ENCODE measurements at regions not wholly inside any gene's neighbourhood (a gene's known extent, or its start where the extent isn't known, plus 50 kb on each side); places are given as distances from the start of the nearest gene placed in this dataset.

DNA sequence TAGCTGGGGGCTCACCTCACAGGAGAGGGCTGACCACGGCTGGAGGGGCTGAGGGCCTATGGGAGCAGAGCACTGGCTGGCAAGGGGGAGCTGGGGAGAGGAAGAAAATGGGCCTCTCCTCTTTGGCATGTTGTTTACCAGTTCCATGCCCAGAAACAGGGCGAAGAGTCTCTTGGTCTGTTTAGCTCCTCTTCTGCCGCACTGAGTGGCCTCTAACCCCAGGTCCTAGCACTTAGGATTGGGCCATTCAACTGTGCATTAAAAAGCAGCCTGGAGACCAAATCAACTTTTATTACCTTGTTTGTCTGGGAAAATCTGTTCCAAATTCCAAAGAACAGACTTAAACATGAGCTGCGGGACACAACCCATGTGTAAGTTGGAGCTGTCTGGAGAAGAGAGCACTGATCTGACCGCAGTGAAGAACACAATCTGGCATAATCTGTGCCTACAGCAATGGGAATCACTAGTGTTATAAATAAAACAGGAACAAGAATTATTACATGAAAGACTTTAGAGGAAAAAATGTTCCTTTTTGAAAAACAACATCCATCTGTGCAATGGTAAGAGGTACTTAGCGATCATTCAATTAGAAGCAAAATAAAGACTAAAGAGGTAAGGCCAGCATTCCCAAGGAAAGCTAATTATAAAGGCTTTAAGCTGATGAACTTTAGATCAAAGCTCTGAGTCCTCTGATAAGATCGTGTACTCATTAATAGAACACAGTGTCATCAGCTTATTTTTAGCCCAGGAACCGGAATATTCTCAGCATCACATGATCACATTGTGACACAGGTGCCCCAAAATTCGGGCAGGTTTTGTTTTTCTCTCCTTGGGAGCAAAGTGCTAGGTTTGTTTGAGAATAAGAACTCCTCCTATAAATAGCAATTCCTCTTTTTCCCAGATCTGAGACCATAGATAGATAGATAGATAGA is 243.2 kb downstream of the COL4A1 start:
- H3K27me3 ChIP-seq: no peaks in the 10 kb centered on the region
- H3K4me3 ChIP-seq: no peak overlapping the region
- intact Hi-C loops (cut with DNase I; ENCODE audit: low total_unique reads): no loop called here
- 77 to 81% methylated on average over 9 of the region's 9 CpGs for WGBS, 2 donors
- no peaks in the 10 kb centered on the region for H3K9me3 ChIP-seq
- H3K36me3 ChIP-seq (ENCODE audit: low read depth, missing control alignments): no peaks in the 10 kb centered on the region
- DNase-seq: no peak
- no peak overlapping the region for H3K27ac ChIP-seq
- no peak for TF ChIP-seq POLR2A (IDR thresholded peaks at IDR 0.05)
- TF ChIP-seq, protein P1, sequence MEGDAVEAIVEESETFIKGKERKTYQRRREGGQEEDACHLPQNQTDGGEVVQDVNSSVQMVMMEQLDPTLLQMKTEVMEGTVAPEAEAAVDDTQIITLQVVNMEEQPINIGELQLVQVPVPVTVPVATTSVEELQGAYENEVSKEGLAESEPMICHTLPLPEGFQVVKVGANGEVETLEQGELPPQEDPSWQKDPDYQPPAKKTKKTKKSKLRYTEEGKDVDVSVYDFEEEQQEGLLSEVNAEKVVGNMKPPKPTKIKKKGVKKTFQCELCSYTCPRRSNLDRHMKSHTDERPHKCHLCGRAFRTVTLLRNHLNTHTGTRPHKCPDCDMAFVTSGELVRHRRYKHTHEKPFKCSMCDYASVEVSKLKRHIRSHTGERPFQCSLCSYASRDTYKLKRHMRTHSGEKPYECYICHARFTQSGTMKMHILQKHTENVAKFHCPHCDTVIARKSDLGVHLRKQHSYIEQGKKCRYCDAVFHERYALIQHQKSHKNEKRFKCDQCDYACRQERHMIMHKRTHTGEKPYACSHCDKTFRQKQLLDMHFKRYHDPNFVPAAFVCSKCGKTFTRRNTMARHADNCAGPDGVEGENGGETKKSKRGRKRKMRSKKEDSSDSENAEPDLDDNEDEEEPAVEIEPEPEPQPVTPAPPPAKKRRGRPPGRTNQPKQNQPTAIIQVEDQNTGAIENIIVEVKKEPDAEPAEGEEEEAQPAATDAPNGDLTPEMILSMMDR (IDR thresholded peaks at IDR 0.05): no peak
- H3K4me1 ChIP-seq: no peaks in the 10 kb centered on the region

DNA sequence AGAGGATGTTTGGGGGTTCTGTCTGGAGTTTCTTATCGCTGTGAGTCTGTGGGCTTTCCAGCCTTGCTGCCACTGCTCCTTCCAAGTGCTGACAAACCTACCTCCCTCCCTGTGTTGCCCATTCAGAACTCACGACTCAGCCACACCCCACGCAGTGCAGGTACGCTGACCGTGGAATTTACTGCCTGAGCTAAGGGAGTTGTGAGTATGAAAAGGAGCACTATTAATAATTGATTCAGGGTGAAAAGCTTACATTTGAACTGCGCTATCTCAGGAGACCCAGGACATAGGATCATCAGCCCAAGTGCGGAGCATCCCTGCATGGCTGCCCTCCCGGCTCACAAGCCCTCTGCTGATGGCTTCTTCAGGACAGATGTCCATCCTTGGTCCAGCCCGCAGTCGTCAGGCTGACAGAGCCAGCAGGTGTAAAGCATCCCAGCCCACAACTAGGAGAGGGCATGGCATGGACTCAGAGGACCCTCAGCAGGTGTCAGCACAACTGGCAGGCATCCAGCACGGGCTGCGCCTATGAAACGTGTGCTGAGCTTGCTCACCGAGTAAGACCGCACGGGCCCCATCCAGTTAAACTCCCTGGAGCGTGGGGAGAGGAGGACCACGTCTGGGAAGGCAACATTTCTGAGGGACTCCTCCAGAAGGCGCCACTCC is 244.0 kb downstream of the COL4A1 start:
- Histone ChIP-seq H3K4me3 (no peak overlapping the region), H3K27ac (no peak overlapping the region), H3K9me3 (no peaks in the 10 kb centered on the region), H3K4me1 (no peaks in the 10 kb centered on the region), H3K27me3 (no peaks in the 10 kb centered on the region), H3K36me3 (ENCODE audit: low read depth, missing control alignments) (no peaks in the 10 kb centered on the region)
- intact Hi-C loops (cut with DNase I; ENCODE audit: low total_unique reads): no loop called here
- DNase-seq: no peak
- no peak for TF ChIP-seq POLR2A (IDR thresholded peaks at IDR 0.05)
- TF ChIP-seq, protein P1 (IDR thresholded peaks at IDR 0.05): no peak
- WGBS, 2 donors: 87 to 89% methylated on average over 11 to 19 of the region's 19 CpGs

DNA sequence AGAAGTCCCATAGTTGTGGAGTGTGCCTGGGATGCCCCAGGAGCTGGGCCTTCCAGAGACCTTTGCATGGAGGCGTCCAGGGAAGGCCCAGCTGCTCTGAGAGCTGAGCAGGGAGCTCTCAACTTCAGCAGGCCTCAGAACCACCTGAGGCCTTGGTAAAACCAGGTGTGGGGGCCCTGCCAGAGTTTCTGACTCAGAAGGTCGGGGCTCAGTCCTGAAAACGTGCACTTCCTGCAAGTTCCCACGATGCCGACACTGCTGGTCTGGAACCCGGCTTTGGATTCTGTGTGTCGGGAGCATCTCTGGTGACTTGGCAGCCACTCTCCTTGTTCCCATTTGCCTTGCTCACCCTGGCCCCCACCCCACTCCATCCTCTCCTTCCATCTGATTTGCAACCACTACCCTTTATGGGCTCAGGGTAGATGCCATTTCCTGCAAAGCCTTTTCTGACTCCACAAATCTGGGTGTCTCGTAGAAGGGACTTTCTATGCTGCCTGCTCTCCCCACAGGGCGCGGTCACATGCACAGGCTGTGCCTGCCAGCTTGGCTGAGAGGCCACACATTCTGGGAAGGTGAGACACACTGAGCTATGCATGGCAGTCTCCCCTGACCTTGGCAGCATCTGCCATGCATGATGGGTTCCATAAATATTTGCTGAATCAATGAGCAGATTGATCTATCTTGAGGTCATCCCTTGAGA is 244.7 kb downstream of the COL4A1 start:
- H3K27me3 ChIP-seq: no peaks in the 10 kb centered on the region
- TF ChIP-seq POLR2A (IDR thresholded peaks at IDR 0.05): no peak
- TF ChIP-seq, protein P1 (IDR thresholded peaks at IDR 0.05): no peak

GRCh38 chr13:110061270-110061669 is 245.7 kb downstream of the COL4A1 start:
- Histone ChIP-seq H3K27ac (no peak overlapping the region), H3K36me3 (ENCODE audit: low read depth, missing control alignments) (no peaks in the 10 kb centered on the region), H3K4me1 (no peaks in the 10 kb centered on the region), H3K9me3 (no peaks in the 10 kb centered on the region), H3K4me3 (no peak overlapping the region), H3K27me3 (no peaks in the 10 kb centered on the region)
- intact Hi-C loops (cut with DNase I; ENCODE audit: low total_unique reads): no loop called here
- no peak for TF ChIP-seq POLR2A (IDR thresholded peaks at IDR 0.05)
- TF ChIP-seq, protein P1 (IDR thresholded peaks at IDR 0.05): no peak
- 89 to 92% methylated on average over 4 of the region's 4 CpGs for WGBS, 2 donors
- DNase-seq: no peak

More for the DNA sequence above, 244.7 kb downstream of the COL4A1 start:
- Histone ChIP-seq H3K4me1 (no peaks in the 10 kb centered on the region), H3K9me3 (no peaks in the 10 kb centered on the region), H3K27ac (no peak overlapping the region), H3K36me3 (ENCODE audit: low read depth, missing control alignments) (no peaks in the 10 kb centered on the region), H3K4me3 (no peak overlapping the region)
- WGBS, 2 donors: 84% methylated on average over 5 to 10 of the region's 10 CpGs
- DNase-seq: no peak
- intact Hi-C loops (cut with DNase I; ENCODE audit: low total_unique reads): no loop called here
